ENCODE measurements at regions not wholly inside any gene's neighbourhood (a gene's known extent, or its start where the extent isn't known, plus 50 kb on each side); places are given as distances from the start of the nearest gene placed in this dataset.

- no peak for FAIRE-seq
Measured at GRCh38 chr11:101202614-101203013, 73.0 kb upstream of the PGR start.

GRCh38 chr11:101199416-101199815 is 69.8 kb upstream of the PGR start:
- FAIRE-seq: no peak

GRCh38 chr11:101195294-101195693 is 65.7 kb upstream of the PGR start:
- no peak for FAIRE-seq

GRCh38 chr11:101188801-101189200 is 59.2 kb upstream of the PGR start:
- FAIRE-seq: no peak

GRCh38 chr11:101188173-101188572 is 58.6 kb upstream of the PGR start:
- FAIRE-seq: no peak

GRCh38 chr11:101187748-101188147 is 58.1 kb upstream of the PGR start:
- no peak for FAIRE-seq

GRCh38 chr11:101185985-101186384 is 56.4 kb upstream of the PGR start:
- no peak for FAIRE-seq

GRCh38 chr11:101182467-101182866 is 52.9 kb upstream of the PGR start:
- FAIRE-seq: no peak

GRCh38 chr11:101180481-101180880 is 50.9 kb upstream of the PGR start:
- FAIRE-seq: no peak

All from TTC549 (cell line).